ENCODE measurements at regions not wholly inside any gene's neighbourhood (a gene's known extent, or its start where the extent isn't known, plus 50 kb on each side); places are given as distances from the start of the nearest gene placed in this dataset.

DNA sequence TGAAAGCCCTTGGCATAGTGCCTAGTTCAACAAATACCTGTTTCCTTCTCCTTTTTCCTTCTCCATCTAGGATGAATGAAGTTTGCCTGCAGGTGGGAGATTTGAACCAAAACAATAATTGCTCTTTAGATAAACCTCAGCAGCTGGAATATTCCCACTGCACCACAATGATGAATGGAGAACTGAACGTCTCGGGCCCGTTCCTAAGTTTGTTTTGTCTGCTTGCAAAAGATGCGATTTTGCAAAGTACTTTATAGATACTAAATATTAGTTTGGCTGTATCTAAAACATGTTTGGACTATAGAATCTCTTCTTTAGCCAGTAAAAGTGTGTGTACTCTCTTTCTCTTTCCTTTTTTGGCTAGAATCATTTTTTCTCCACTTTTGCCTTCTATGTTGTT lies 75.8 kb upstream of the BMPER start:
- TF ChIP-seq POLR2A (IDR thresholded peaks at IDR 0.05), result no peak
- TF ChIP-seq, protein P1, sequence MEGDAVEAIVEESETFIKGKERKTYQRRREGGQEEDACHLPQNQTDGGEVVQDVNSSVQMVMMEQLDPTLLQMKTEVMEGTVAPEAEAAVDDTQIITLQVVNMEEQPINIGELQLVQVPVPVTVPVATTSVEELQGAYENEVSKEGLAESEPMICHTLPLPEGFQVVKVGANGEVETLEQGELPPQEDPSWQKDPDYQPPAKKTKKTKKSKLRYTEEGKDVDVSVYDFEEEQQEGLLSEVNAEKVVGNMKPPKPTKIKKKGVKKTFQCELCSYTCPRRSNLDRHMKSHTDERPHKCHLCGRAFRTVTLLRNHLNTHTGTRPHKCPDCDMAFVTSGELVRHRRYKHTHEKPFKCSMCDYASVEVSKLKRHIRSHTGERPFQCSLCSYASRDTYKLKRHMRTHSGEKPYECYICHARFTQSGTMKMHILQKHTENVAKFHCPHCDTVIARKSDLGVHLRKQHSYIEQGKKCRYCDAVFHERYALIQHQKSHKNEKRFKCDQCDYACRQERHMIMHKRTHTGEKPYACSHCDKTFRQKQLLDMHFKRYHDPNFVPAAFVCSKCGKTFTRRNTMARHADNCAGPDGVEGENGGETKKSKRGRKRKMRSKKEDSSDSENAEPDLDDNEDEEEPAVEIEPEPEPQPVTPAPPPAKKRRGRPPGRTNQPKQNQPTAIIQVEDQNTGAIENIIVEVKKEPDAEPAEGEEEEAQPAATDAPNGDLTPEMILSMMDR (IDR thresholded peaks at IDR 0.05), result no peak

All from stomach (tissue), 4 donors.